Neural cell (in vitro differentiated cells): ENCODE measurements at regions not wholly inside any gene's neighbourhood (a gene's known extent, or its start where the extent isn't known, plus 50 kb on each side); places are given as distances from the start of the nearest gene placed in this dataset.

Experiments used
- H2AFZ ChIP-seq: fragments of 200-600, 300-800 bp; sonication (generic), shearing (Covaris generic); 2 replicates; pipeline ENCODE4 v1.6.0; 2014; ENCODE audit warnings: low read depth, mild to moderate bottlenecking, antibody characterized with exemption, low read length, moderate library complexity
- H3F3A ChIP-seq: fragments of 200-600 bp; shearing (Covaris generic); 2 replicates; pipeline ENCODE4 v1.6.1; 2016; ENCODE audit warnings: mild to moderate bottlenecking, moderate library complexity, mixed read lengths, antibody characterized with exemption, low read length; ENCODE audit not compliant: insufficient read depth, poor library complexity, severe bottlenecking
- H3K27ac ChIP-seq: fragments of 200-600, 300-800 bp; sonication (generic), shearing (Covaris generic); 2 replicates; pipeline ENCODE4 v1.5.1; 2014; ENCODE audit warnings: mild to moderate bottlenecking, low read length, moderate library complexity
- H3K27me3 ChIP-seq: fragments of 300-800, 200-600 bp; sonication (generic), shearing (Covaris generic); 2 replicates; pipeline ENCODE4 v1.6.0; 2014; ENCODE audit warnings: mild to moderate bottlenecking, low read depth, low read length, moderate library complexity; ENCODE audit not compliant: insufficient read depth
- H3K36me3 ChIP-seq: fragments of 300-800, 200-600 bp; sonication (generic), shearing (Covaris generic); 2 replicates; pipeline ENCODE4 v1.5.1; 2014; ENCODE audit warnings: mild to moderate bottlenecking, antibody characterized with exemption, low read length, moderate library complexity; ENCODE audit not compliant: insufficient read depth
- H3K4me2 ChIP-seq: fragments of 300-800, 200-600 bp; sonication (generic), shearing (Covaris generic); 2 replicates; pipeline ENCODE4 v1.6.0; 2014; ENCODE audit warnings: mild to moderate bottlenecking, low read length
- H3K4me3 ChIP-seq: fragments of 300-800, 200-600 bp; sonication (generic), shearing (Covaris generic); 2 replicates; pipeline ENCODE4 v1.5.1; 2014; ENCODE audit warnings: mild to moderate bottlenecking, low read length, moderate library complexity
- H3K79me2 ChIP-seq: fragments of 200-600 bp; shearing (Covaris generic); replicated peaks from 2 replicates; pipeline ENCODE4 v1.6.0; 2014; ENCODE audit warnings: mild to moderate bottlenecking, low read length, moderate library complexity; ENCODE audit not compliant: insufficient read depth
- H3K9ac ChIP-seq: fragments of 300-800, 200-600 bp; sonication (generic), shearing (Covaris generic); 2 replicates; pipeline ENCODE4 v1.6.1; 2016; ENCODE audit warnings: mild to moderate bottlenecking, low read length, mixed read lengths
- H3K9me2 ChIP-seq: fragments of 200-600 bp; shearing (Covaris generic); 2 replicates; pipeline ENCODE4 v1.6.1; 2016; ENCODE audit warnings: mild to moderate bottlenecking, low read length, mixed read lengths; ENCODE audit not compliant: insufficient read depth
- H3K9me3 ChIP-seq: fragments of 200-600, 300-800 bp; sonication (generic), shearing (Covaris generic); 2 replicates; pipeline ENCODE4 v1.6.1; 2016; ENCODE audit warnings: mild to moderate bottlenecking, mixed run types, low read length, moderate library complexity, mixed read lengths
- H4K20me1 ChIP-seq: fragments of 200-600 bp; shearing (Covaris generic); 2 replicates; pipeline ENCODE4 v1.6.1; 2016; ENCODE audit warnings: mild to moderate bottlenecking, mixed run types; ENCODE audit not compliant: insufficient read depth
- EP300 ChIP-seq: fragments of 450-650 bp; conservative IDR thresholded peaks from 2 replicates; pipeline ENCODE4 v1.6.1; 2014; ENCODE audit warnings: antibody characterized with exemption, mild to moderate bottlenecking, moderate library complexity; ENCODE audit not compliant: poor library complexity, severe bottlenecking
- EZH2 ChIP-seq: fragments of 200-600, 300-800 bp; shearing (Covaris generic), sonication (generic); IDR thresholded peaks from 2 replicates; pipeline ENCODE4 v1.6.1; 2014; ENCODE audit warnings: antibody characterized with exemption, low read length, borderline replicate concordance, mild to moderate bottlenecking; ENCODE audit not compliant: insufficient read depth, poor library complexity, severe bottlenecking
- MXI1 ChIP-seq: fragments of 450-650 bp; conservative IDR thresholded peaks from 2 replicates; pipeline ENCODE4 v1.6.1; 2014; ENCODE audit warnings: antibody characterized with exemption, mild to moderate bottlenecking; ENCODE audit not compliant: poor library complexity, severe bottlenecking
- POLR2AphosphoS5 ChIP-seq: IDR thresholded peaks from 2 replicates; pipeline ENCODE4 v1.6.1; 2012
- RAD21 ChIP-seq: fragments of 450-650 bp; conservative IDR thresholded peaks from 2 replicates; pipeline ENCODE4 v1.6.1; 2014; ENCODE audit warnings: antibody characterized with exemption, mild to moderate bottlenecking, moderate library complexity
- SMC3 ChIP-seq: fragments of 450-650 bp; conservative IDR thresholded peaks from 2 replicates; pipeline ENCODE4 v1.6.1; 2014; ENCODE audit warnings: antibody characterized with exemption, mild to moderate bottlenecking, moderate library complexity; ENCODE audit not compliant: poor library complexity
- TAF1 ChIP-seq: IDR thresholded peaks from 2 replicates; pipeline ENCODE4 v1.6.1; 2012; ENCODE audit warnings: low read depth
- TF ChIP-seq, protein P1 (sequence below): fragments of 450-650 bp; IDR thresholded peaks from 2 replicates; pipeline ENCODE4 v1.5.1; 2014; ENCODE audit warnings: antibody characterized with exemption, mild to moderate bottlenecking, moderate library complexity; ENCODE audit not compliant: poor library complexity, severe bottlenecking
- TF ChIP-seq, protein P2 (sequence below): IDR thresholded peaks from 2 replicates; pipeline ENCODE4 v1.6.1; 2012; ENCODE audit warnings: borderline replicate concordance

DNA sequence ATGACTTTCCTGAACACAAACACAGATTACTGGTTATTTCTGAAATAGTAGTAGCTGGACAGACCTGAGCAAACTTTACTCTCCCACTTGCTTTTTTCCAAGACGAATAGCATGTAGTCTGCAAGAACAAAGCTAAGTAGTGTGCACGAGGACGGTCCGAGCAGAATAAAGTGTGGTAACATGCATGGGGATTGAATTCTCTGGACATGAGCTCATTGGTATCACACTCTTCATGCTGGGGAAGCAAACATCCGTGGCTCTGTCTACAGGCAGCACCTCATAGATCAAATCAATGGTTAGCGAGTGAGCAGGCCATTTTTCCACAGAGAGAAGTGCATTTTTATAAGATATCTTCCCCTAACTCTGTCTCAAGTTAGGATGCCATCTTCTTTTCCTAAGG lies 164.8 kb upstream of the STK17B start:
- Histone ChIP-seq H3K79me2 (no peaks in the 10 kb centered on the region), H3K9ac (no peak overlapping the region), H3K27ac (no peak overlapping the region), H3K9me2 (no peaks in the 10 kb centered on the region), H3K27me3 (no peaks in the 10 kb centered on the region), H3K4me2 (no peak overlapping the region), H2AFZ (no peak overlapping the region), H4K20me1 (no peaks in the 10 kb centered on the region), H3K9me3 (no peaks in the 10 kb centered on the region), H3F3A (no peaks in the 10 kb centered on the region), H3K36me3 (no peaks in the 10 kb centered on the region), H3K4me3 (no peak overlapping the region)
- TF ChIP-seq POLR2AphosphoS5 (no peak), EP300 (no peak), MXI1 (no peak), RAD21 (no peak), EZH2 (no peak), TAF1 (no peak), SMC3 (no peak)
- TF ChIP-seq, protein P1, sequence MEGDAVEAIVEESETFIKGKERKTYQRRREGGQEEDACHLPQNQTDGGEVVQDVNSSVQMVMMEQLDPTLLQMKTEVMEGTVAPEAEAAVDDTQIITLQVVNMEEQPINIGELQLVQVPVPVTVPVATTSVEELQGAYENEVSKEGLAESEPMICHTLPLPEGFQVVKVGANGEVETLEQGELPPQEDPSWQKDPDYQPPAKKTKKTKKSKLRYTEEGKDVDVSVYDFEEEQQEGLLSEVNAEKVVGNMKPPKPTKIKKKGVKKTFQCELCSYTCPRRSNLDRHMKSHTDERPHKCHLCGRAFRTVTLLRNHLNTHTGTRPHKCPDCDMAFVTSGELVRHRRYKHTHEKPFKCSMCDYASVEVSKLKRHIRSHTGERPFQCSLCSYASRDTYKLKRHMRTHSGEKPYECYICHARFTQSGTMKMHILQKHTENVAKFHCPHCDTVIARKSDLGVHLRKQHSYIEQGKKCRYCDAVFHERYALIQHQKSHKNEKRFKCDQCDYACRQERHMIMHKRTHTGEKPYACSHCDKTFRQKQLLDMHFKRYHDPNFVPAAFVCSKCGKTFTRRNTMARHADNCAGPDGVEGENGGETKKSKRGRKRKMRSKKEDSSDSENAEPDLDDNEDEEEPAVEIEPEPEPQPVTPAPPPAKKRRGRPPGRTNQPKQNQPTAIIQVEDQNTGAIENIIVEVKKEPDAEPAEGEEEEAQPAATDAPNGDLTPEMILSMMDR, result no peak
- TF ChIP-seq, protein P2, sequence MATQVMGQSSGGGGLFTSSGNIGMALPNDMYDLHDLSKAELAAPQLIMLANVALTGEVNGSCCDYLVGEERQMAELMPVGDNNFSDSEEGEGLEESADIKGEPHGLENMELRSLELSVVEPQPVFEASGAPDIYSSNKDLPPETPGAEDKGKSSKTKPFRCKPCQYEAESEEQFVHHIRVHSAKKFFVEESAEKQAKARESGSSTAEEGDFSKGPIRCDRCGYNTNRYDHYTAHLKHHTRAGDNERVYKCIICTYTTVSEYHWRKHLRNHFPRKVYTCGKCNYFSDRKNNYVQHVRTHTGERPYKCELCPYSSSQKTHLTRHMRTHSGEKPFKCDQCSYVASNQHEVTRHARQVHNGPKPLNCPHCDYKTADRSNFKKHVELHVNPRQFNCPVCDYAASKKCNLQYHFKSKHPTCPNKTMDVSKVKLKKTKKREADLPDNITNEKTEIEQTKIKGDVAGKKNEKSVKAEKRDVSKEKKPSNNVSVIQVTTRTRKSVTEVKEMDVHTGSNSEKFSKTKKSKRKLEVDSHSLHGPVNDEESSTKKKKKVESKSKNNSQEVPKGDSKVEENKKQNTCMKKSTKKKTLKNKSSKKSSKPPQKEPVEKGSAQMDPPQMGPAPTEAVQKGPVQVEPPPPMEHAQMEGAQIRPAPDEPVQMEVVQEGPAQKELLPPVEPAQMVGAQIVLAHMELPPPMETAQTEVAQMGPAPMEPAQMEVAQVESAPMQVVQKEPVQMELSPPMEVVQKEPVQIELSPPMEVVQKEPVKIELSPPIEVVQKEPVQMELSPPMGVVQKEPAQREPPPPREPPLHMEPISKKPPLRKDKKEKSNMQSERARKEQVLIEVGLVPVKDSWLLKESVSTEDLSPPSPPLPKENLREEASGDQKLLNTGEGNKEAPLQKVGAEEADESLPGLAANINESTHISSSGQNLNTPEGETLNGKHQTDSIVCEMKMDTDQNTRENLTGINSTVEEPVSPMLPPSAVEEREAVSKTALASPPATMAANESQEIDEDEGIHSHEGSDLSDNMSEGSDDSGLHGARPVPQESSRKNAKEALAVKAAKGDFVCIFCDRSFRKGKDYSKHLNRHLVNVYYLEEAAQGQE, result no peak

DNA sequence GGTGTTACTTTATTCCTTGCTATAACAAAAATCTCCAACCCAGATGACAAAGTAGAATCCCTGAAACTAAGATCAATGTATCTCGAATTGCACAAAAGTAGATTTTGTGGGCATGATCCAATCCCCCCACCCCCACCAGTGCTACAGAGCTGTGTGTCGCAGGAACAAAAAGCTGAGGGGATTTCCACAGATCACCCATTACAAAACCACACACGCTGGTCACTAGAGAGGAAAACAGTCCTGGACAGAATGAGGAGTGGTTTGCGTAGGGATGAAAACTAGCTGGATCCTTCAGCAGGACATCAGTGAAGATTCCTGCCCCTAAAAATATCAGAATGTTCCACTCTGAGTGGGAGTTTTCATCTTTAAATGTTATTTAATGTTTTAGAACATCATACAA lies 165.3 kb upstream of the STK17B start:
- Histone ChIP-seq H3K27me3 (no peaks in the 10 kb centered on the region), H3K9me3 (no peaks in the 10 kb centered on the region), H2AFZ (no peak overlapping the region), H3K4me3 (no peak overlapping the region), H3K9me2 (no peaks in the 10 kb centered on the region), H4K20me1 (no peaks in the 10 kb centered on the region), H3K4me2 (no peak overlapping the region), H3K9ac (no peak overlapping the region), H3F3A (no peaks in the 10 kb centered on the region), H3K79me2 (no peaks in the 10 kb centered on the region), H3K27ac (no peak overlapping the region), H3K36me3 (no peaks in the 10 kb centered on the region)
- TF ChIP-seq EP300, result no peak
- TF ChIP-seq RAD21, result no peak
- TF ChIP-seq SMC3, result no peak
- TF ChIP-seq TAF1, result no peak
- TF ChIP-seq MXI1, result no peak
- TF ChIP-seq, protein P1, result no peak
- TF ChIP-seq, protein P2, result no peak
- TF ChIP-seq EZH2, result no peak
- TF ChIP-seq POLR2AphosphoS5, result no peak
